Neutrophil (primary cell): ENCODE measurements at regions not wholly inside any gene's neighbourhood (a gene's known extent, or its start where the extent isn't known, plus 50 kb on each side); places are given as distances from the start of the nearest gene placed in this dataset.

ENCODE experiments used
- H3K27ac ChIP-seq: fragments of 200-600 bp; sonication (generic); 2 replicates; pipeline ENCODE4 v1.5.1; 2016; ENCODE audit warnings: mild to moderate bottlenecking, moderate library complexity
- H3K27me3 ChIP-seq: fragments of 200-600 bp; sonication (generic); 2 replicates; pipeline ENCODE4 v1.6.0; 2016; ENCODE audit warnings: mild to moderate bottlenecking
- H3K36me3 ChIP-seq: fragments of 200-600 bp; sonication (generic); 2 replicates; pipeline ENCODE4 v1.5.1; 2017
- H3K4me1 ChIP-seq, 2 experiments: fragments of 200-600 bp in 1 of 2; sonication (generic) in 1 of 2; 1 replicate in 1 of 2; 2 replicates in 1 of 2; pipeline versions ENCODE4 v1.5.1 to v1.6.1; 2013 to 2016; ENCODE audit warnings: low read depth in 1 of 2, low read length in 1 of 2, mild to moderate bottlenecking in 1 of 2, moderate library complexity in 1 of 2; ENCODE audit not compliant: control insufficient read depth in 1 of 2, insufficient read depth in 1 of 2
- H3K4me3 ChIP-seq, 2 experiments: fragments of 200-600 bp in 1 of 2; sonication (generic) in 1 of 2; 1 replicate in 1 of 2; 2 replicates in 1 of 2; pipeline ENCODE4 v1.5.1; 2013 to 2016; ENCODE audit warnings: low read depth in 1 of 2, low read length in 1 of 2, mild to moderate bottlenecking in 1 of 2, moderate library complexity in 1 of 2
- H3K9me3 ChIP-seq: fragments of 200-600 bp; sonication (generic); 2 replicates; pipeline ENCODE4 v1.5.1; 2016
- TF ChIP-seq, protein P1 (sequence below): fragments of 200-600 bp; sonication (generic); IDR thresholded peaks from 2 replicates; pipeline ENCODE4 v1.5.1; 2016; ENCODE audit warnings: antibody characterized with exemption

DNA sequence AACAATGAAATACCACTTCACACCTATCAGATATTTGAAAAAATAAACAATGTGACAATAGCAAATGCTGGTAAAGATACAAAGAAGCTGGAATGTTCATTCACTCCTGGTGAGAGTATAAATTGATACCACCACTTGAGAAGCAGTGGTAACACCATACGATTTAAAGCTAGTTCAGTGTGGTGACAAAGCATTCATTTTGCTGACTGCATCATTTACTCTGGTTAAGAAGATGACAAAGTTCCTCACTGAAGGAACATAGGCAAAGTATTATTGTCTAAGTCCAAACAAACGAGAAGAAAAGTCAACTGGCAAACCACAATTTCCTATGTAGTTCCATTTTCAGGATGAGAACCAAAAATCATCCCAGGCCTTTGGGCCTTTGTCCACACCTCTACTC lies 102.5 kb downstream of the GEMIN8 start:
- Histone ChIP-seq H3K36me3 (no peaks in the 10 kb centered on the region), H3K9me3 (no peaks in the 10 kb centered on the region), H3K4me3 (no peak overlapping the region), H3K4me1 (no peaks in the 10 kb centered on the region), H3K27me3 (no peaks in the 10 kb centered on the region), H3K27ac (no peak overlapping the region)
- TF ChIP-seq, protein P1, sequence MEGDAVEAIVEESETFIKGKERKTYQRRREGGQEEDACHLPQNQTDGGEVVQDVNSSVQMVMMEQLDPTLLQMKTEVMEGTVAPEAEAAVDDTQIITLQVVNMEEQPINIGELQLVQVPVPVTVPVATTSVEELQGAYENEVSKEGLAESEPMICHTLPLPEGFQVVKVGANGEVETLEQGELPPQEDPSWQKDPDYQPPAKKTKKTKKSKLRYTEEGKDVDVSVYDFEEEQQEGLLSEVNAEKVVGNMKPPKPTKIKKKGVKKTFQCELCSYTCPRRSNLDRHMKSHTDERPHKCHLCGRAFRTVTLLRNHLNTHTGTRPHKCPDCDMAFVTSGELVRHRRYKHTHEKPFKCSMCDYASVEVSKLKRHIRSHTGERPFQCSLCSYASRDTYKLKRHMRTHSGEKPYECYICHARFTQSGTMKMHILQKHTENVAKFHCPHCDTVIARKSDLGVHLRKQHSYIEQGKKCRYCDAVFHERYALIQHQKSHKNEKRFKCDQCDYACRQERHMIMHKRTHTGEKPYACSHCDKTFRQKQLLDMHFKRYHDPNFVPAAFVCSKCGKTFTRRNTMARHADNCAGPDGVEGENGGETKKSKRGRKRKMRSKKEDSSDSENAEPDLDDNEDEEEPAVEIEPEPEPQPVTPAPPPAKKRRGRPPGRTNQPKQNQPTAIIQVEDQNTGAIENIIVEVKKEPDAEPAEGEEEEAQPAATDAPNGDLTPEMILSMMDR = no peak

DNA sequence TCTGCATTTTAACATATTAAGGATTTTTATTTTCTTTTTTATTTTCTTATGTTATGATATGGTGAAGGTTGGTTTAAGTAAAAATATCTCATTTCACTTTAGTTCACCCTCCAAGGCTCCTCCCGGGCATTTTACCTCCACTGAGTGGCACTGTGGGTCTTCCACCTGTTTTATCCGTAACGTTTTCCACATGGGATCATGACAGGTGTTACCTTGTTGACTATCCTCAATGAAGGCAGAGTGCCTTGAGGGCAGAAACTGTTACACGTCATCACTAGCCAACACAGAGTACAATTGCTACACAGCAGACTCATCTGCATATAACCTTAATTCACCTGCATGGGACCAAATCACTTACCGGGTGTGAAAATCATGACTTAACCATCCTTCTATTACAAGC lies 105.8 kb downstream of the GEMIN8 start:
- no peaks in the 10 kb centered on the region for H3K36me3 ChIP-seq
- TF ChIP-seq, protein P1 = no peak

DNA sequence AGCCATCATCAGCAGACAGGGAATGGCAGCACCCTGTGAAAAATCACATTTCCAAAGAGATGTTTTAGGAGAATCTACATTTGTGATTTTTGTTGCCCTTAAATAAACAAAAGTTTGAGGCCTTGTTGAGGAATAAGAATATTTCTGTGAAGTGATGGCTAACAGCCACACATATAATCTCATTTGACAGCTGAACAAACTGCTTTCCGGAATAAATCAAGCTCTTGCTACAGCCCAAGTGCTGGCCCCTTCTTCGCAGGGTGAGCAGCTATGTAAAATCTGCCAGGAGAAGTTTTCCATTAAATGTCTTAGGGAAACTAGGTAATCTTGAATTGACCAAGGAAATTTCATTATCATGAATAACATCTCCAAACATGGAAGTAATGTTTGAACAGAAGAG lies 106.4 kb upstream of the GPM6B start:
- Histone ChIP-seq H3K9me3 (no peaks in the 10 kb centered on the region), H3K4me3 (no peak overlapping the region), H3K4me1 (no peaks in the 10 kb centered on the region), H3K36me3 (no peaks in the 10 kb centered on the region), H3K27ac (no peak overlapping the region), H3K27me3 (no peaks in the 10 kb centered on the region)
- TF ChIP-seq, protein P1 = no peak

More for the DNA sequence above, 105.8 kb downstream of the GEMIN8 start:
- Histone ChIP-seq H3K4me3 (no peak overlapping the region), H3K4me1 (no peaks in the 10 kb centered on the region), H3K27ac (no peak overlapping the region), H3K9me3 (no peaks in the 10 kb centered on the region), H3K27me3 (no peaks in the 10 kb centered on the region)

DNA sequence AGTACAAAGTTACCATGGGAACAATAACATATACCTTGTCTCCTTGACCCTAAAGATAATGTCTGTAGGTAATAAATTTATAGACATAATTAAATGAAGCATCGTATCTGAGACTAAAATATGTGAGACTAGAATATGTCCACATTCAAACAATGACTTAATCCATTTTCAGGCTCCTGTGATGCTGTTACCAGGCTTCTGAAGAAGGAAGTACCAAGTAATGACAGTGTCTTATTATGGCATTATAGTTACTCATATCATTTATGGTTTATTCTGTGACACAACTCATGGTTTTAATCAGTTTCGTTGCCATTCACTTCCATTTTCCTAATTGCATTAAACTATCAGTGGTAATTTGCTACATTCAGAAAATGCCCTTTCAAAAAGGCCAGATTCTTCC lies 100.6 kb upstream of the GPM6B start:
- Histone ChIP-seq H3K27me3 (no peaks in the 10 kb centered on the region), H3K27ac (no peak overlapping the region), H3K4me3 (no peak overlapping the region), H3K36me3 (no peaks in the 10 kb centered on the region), H3K4me1 (no peaks in the 10 kb centered on the region), H3K9me3 (no peaks in the 10 kb centered on the region)
- TF ChIP-seq, protein P1 = no peak

DNA sequence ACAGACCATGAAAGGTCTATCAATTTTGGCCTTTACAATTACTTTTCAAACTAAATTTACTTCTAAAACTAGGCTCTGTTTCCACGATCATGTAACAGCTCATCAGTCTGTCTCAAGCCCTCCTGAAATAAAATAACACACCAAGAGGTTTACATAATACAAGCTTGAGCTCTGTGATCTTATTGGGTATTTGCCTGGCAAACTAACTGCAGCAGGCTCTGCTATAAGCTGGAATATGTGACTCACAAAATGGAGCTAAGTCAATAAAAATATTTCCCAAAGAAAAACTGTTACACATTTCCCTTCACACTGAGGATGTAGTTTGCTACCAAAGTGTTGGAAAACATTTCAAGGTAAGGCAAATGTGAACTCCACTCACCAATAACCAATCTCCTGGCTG lies 94.7 kb upstream of the GPM6B start:
- TF ChIP-seq, protein P1 = no peak
- H3K27ac ChIP-seq = no peak overlapping the region
- no peaks in the 10 kb centered on the region for H3K27me3 ChIP-seq
- no peaks in the 10 kb centered on the region for H3K36me3 ChIP-seq
- no peaks in the 10 kb centered on the region for H3K9me3 ChIP-seq
- H3K4me3 ChIP-seq = no peak overlapping the region
- H3K4me1 ChIP-seq = no peaks in the 10 kb centered on the region

DNA sequence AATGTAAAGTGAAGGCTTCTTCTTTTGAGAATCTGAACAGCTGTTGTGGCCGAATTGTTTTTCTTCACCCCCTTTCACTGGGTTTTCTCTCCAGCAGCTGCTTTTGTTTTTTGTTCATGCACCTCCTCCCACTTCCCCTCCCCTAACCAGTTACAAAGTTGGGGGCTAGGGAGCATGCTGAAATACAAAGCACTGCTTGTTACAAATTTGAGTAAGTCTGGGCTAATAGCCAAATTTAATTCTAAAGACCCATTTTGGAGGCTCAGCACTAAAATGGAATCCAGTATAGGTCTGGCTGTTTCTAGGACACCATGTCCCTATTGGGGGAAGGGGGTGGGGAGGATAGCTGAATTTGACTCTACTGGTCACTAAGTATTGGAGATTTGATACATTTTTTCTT lies 89.2 kb upstream of the GPM6B start:
- Histone ChIP-seq H3K27me3 (no peaks in the 10 kb centered on the region), H3K27ac (no peak overlapping the region), H3K36me3 (no peaks in the 10 kb centered on the region), H3K4me3 (no peak overlapping the region), H3K9me3 (no peaks in the 10 kb centered on the region), H3K4me1 (no peaks in the 10 kb centered on the region)
- TF ChIP-seq, protein P1 = no peak
